ENCODE measurements at regions not wholly inside any gene's neighbourhood (a gene's known extent, or its start where the extent isn't known, plus 50 kb on each side); places are given as distances from the start of the nearest gene placed in this dataset.

- TF ChIP-seq RXRA (IDR thresholded peaks at IDR 0.05): no peak
- no peak for TF ChIP-seq CTCF (IDR thresholded peaks at IDR 0.05; ENCODE audit: low read depth, low read length, missing input control)
- no peak for TF ChIP-seq MAX (IDR thresholded peaks at IDR 0.05)
- no peak for TF ChIP-seq ATF3 (IDR thresholded peaks at IDR 0.05)
- TF ChIP-seq ZBTB33 (IDR thresholded peaks at IDR 0.05): no peak
- no peak for TF ChIP-seq TAF1 (conservative IDR thresholded peaks at IDR 0.05)
- TF ChIP-seq, protein P1, sequence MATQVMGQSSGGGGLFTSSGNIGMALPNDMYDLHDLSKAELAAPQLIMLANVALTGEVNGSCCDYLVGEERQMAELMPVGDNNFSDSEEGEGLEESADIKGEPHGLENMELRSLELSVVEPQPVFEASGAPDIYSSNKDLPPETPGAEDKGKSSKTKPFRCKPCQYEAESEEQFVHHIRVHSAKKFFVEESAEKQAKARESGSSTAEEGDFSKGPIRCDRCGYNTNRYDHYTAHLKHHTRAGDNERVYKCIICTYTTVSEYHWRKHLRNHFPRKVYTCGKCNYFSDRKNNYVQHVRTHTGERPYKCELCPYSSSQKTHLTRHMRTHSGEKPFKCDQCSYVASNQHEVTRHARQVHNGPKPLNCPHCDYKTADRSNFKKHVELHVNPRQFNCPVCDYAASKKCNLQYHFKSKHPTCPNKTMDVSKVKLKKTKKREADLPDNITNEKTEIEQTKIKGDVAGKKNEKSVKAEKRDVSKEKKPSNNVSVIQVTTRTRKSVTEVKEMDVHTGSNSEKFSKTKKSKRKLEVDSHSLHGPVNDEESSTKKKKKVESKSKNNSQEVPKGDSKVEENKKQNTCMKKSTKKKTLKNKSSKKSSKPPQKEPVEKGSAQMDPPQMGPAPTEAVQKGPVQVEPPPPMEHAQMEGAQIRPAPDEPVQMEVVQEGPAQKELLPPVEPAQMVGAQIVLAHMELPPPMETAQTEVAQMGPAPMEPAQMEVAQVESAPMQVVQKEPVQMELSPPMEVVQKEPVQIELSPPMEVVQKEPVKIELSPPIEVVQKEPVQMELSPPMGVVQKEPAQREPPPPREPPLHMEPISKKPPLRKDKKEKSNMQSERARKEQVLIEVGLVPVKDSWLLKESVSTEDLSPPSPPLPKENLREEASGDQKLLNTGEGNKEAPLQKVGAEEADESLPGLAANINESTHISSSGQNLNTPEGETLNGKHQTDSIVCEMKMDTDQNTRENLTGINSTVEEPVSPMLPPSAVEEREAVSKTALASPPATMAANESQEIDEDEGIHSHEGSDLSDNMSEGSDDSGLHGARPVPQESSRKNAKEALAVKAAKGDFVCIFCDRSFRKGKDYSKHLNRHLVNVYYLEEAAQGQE (IDR thresholded peaks at IDR 0.05): no peak
These were observed 281.8 kb downstream of the HAPSTR1 start for GRCh38 chr16:9372934-9373890.

All from liver (tissue), 3 donors.